Kidney epithelial cell (primary cell): ENCODE measurements at regions not wholly inside any gene's neighbourhood (a gene's known extent, or its start where the extent isn't known, plus 50 kb on each side); places are given as distances from the start of the nearest gene placed in this dataset.

Source experiments
- DNase-seq: peaks from one replicate; pipeline ENCODE4 v3.0.0-alpha.2; 2010; ENCODE audit warnings: low read depth
- H3K27me3 ChIP-seq: 2 replicates; pipeline ENCODE4 v1.6.0; 2011; ENCODE audit warnings: low read length; ENCODE audit not compliant: control insufficient read depth, insufficient read depth
- H3K36me3 ChIP-seq: 2 replicates; pipeline ENCODE4 v1.5.1; 2011; ENCODE audit warnings: low read length; ENCODE audit not compliant: control insufficient read depth, insufficient read depth
- H3K4me3 ChIP-seq: 2 replicates; pipeline ENCODE4 v1.5.1; 2011; ENCODE audit warnings: low read depth, mild to moderate bottlenecking, control low read depth, low read length
- TF ChIP-seq, protein P1 (sequence below): IDR thresholded peaks from 2 replicates; pipeline ENCODE4 v1.5.1; 2011; ENCODE audit warnings: mild to moderate bottlenecking, moderate library complexity, low read length, control low read depth, inconsistent platforms; ENCODE audit not compliant: insufficient read depth, poor library complexity, severe bottlenecking

DNA sequence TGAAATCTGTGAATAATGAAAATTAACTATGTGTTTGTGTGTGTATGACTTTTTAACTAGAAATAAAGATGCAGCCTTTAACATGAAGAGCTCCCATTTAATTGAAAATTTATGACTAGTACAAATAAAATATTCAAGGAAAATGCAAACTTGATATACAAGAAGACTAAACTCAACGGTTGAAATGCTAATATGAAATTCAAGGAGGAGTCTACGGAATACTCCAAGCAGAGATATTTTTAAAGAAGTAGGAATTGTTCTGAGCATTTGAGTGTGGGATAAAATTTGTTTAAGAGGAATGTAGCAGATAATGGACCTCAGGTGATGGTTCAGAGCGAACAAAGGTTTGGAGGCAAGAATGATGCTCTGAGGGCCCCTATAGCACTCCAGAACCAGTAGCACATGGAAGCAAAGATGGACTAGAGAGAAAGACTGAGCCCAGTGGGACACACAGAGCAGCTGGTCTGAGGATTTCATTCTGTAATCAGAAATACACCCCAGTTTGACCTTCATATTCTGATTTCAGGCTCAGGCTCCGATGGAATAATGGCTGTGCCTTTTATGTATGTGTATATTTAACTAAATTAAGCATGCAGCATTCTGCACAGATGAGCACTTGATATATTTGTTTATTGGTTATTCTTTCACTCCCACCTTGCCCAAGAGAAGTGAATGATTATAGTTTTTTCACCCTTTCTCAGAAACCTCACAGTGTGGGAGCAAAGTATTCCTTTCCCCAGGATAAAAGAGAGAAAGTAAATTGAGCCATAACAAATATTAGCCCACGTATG is 227.1 kb downstream of the ZPLD1 start:
- no peaks in the 10 kb centered on the region for H3K27me3 ChIP-seq
- H3K36me3 ChIP-seq: no peaks in the 10 kb centered on the region
- no peak for DNase-seq
- TF ChIP-seq, protein P1, sequence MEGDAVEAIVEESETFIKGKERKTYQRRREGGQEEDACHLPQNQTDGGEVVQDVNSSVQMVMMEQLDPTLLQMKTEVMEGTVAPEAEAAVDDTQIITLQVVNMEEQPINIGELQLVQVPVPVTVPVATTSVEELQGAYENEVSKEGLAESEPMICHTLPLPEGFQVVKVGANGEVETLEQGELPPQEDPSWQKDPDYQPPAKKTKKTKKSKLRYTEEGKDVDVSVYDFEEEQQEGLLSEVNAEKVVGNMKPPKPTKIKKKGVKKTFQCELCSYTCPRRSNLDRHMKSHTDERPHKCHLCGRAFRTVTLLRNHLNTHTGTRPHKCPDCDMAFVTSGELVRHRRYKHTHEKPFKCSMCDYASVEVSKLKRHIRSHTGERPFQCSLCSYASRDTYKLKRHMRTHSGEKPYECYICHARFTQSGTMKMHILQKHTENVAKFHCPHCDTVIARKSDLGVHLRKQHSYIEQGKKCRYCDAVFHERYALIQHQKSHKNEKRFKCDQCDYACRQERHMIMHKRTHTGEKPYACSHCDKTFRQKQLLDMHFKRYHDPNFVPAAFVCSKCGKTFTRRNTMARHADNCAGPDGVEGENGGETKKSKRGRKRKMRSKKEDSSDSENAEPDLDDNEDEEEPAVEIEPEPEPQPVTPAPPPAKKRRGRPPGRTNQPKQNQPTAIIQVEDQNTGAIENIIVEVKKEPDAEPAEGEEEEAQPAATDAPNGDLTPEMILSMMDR: no peak
- no peak overlapping the region for H3K4me3 ChIP-seq

DNA sequence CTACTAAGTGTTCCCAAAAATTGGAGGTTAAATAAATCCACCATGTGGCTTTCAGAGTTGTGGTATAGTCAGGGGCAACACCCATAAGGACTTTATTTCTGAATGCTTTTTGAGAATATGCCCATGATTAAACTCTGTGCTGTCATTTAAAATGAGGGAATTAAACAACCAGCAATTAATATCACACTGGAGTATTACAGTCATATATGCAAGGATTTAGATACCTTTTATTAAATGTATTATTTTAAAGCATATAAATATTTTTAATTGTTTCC is 227.6 kb downstream of the ZPLD1 start:
- no peaks in the 10 kb centered on the region for H3K27me3 ChIP-seq
- no peak for DNase-seq
- no peak overlapping the region for H3K4me3 ChIP-seq
- TF ChIP-seq, protein P1: no peak
- no peaks in the 10 kb centered on the region for H3K36me3 ChIP-seq

DNA sequence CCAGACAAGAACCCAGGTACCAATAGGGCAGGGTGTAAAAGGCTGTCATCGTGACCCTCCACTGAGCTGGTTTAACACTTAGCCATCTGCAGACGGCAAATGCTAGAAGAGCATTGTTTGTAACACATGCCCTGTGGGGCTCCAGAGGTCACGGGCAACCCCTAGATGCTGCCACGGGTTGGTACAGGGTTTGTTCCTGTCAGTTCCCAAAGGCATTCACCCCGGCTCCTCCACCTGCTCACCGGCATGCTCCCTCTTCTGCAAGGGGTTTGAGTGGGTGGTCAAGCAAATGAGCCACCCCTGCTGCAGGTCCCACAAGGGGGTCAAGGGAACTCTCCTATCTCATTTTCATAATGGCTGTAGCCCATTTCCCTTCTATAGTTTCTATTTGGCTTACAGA is 229.3 kb downstream of the ZPLD1 start:
- no peaks in the 10 kb centered on the region for H3K36me3 ChIP-seq
- H3K27me3 ChIP-seq: no peaks in the 10 kb centered on the region
- TF ChIP-seq, protein P1: no peak
- DNase-seq: no peak
- H3K4me3 ChIP-seq: no peak overlapping the region

DNA sequence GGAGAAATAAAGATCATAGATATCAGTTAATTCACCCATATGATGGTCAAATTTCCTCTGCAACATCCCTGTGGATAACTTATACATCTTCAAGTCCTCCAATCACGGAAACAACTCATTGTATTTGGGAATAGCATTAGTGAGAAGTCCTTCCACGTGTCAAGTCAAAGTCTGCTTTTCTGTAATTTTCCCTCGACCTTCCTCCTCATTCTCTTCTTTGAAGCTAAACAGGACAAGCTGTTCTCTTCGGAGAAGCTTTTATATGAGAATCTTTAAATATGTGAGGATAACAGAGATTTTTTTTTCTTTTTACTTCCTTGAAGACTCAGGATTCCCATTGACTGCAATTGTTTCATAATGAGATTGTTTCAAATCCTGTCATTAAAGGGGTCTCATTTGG is 230.4 kb downstream of the ZPLD1 start:
- H3K4me3 ChIP-seq: no peak overlapping the region
- no peak for DNase-seq
- no peaks in the 10 kb centered on the region for H3K27me3 ChIP-seq
- no peaks in the 10 kb centered on the region for H3K36me3 ChIP-seq
- TF ChIP-seq, protein P1: no peak

DNA sequence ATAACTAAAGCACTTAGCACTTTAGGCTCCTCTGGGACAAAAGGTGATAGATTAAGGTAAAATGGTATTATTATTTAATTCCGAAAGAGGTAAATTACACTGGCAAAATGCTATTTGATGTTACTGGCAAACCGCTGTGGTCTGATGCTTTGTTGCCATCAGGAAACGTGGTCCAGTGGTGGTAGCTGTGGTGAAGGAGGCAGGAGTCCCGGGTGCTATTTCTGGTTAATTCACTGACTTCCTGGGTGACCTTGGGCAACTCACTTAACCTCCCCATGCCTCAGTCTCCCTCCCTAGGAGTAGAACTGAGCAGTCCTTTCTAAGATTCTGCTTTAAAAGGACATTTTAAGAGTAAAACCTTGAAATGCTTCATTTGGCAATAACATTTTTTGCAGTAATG is 233.4 kb downstream of the ZPLD1 start:
- Histone ChIP-seq H3K27me3 (no peaks in the 10 kb centered on the region), H3K36me3 (no peaks in the 10 kb centered on the region), H3K4me3 (no peak overlapping the region)
- no peak for DNase-seq
- TF ChIP-seq, protein P1: no peak

DNA sequence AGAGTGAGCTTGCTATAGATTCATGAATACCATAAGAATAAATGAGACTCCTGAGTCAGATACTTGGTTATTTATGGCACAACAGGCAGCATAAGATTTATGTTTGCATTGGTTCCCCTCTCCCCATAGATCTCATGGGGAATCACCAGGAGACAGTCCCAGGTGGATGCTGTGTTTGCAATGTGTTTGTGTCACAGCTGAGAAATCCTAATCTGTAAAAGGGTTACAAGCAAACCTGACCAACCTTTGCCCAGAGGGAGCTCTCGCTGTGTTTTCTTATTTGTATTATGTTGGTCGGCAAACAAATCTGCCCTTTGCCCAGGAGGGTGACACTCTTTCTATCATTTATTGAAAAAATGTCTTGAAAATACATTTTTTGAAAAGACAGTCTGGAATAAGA is 236.2 kb downstream of the ZPLD1 start:
- Histone ChIP-seq H3K4me3 (no peak overlapping the region), H3K36me3 (no peaks in the 10 kb centered on the region), H3K27me3 (no peaks in the 10 kb centered on the region)
- no peak for DNase-seq
- TF ChIP-seq, protein P1: no peak
